CD4-positive, CD25-positive, alpha-beta regulatory T cell (primary cell): ENCODE measurements at regions not wholly inside any gene's neighbourhood (a gene's known extent, or its start where the extent isn't known, plus 50 kb on each side); places are given as distances from the start of the nearest gene placed in this dataset.

Experiments
- ATAC-seq, 2 donors: fragments of 150-1000 bp; cut with Tn5 transposase; one replicate each; pipeline ENCODE4 v1.10.0; 2021; ENCODE audit warnings: low read depth in 2 of 2, moderate number of reproducible peaks in 2 of 2, moderate library complexity in 1 of 2
- DNase-seq, 3 donors: peaks; one replicate each; pipeline versions ENCODE4 v3.0.0 to v3.0.0-alpha.2; 2012 to 2022; ENCODE audit warnings: mixed read lengths in 1 of 3
- H3K27ac ChIP-seq: one replicate; pipeline ENCODE4 v1.7.0; 2013; ENCODE audit warnings: mild to moderate bottlenecking, low read length; ENCODE audit not compliant: insufficient read depth, poor library complexity, severe bottlenecking
- H3K27me3 ChIP-seq: one replicate; pipeline ENCODE4 v1.7.0; 2013; ENCODE audit warnings: low read length; ENCODE audit not compliant: control insufficient read depth, insufficient read depth
- H3K36me3 ChIP-seq: one replicate; pipeline ENCODE4 v1.7.0; 2013; ENCODE audit warnings: mild to moderate bottlenecking, low read length, moderate library complexity; ENCODE audit not compliant: control insufficient read depth, insufficient read depth
- H3K4me1 ChIP-seq: 2 replicates; pipeline ENCODE4 v1.7.0; 2013; ENCODE audit warnings: mild to moderate bottlenecking, low read length; ENCODE audit not compliant: insufficient read depth, control insufficient read depth, poor library complexity, severe bottlenecking
- H3K4me3 ChIP-seq: one replicate; pipeline ENCODE4 v1.7.0; 2013; ENCODE audit warnings: low read depth, mild to moderate bottlenecking, low read length, moderate library complexity
- H3K9me3 ChIP-seq, 2 experiments: 1 replicate in 1 of 2; 2 replicates in 1 of 2; pipeline ENCODE4 v1.7.0; 2013; ENCODE audit warnings: low read length in 2 of 2, mild to moderate bottlenecking in 1 of 2, moderate library complexity in 1 of 2; ENCODE audit not compliant: control insufficient read depth in 2 of 2
- H3K27ac Mint-ChIP-seq, 3 donors: one replicate each; pipeline ENCODE4 v1.8.0; 2020 to 2022; ENCODE audit warnings: mild to moderate bottlenecking in 3 of 3, mixed read lengths in 3 of 3, moderate library complexity in 2 of 3
- H3K27me3 Mint-ChIP-seq: one replicate; pipeline ENCODE4 v1.8.0; 2022; ENCODE audit warnings: mild to moderate bottlenecking, mixed read lengths
- H3K36me3 Mint-ChIP-seq: one replicate; pipeline ENCODE4 v1.8.0; 2020; ENCODE audit warnings: mixed read lengths
- H3K4me1 Mint-ChIP-seq, 4 donors: one replicate each; pipeline ENCODE4 v1.8.0; 2020 to 2022; ENCODE audit warnings: mixed read lengths in 4 of 4, mild to moderate bottlenecking in 1 of 4
- H3K4me3 Mint-ChIP-seq, 4 donors: one replicate each; pipeline ENCODE4 v1.8.0; 2020 to 2022; ENCODE audit warnings: mild to moderate bottlenecking in 4 of 4, mixed read lengths in 4 of 4, moderate library complexity in 3 of 4
- H3K9me3 Mint-ChIP-seq, 7 donors: one replicate each; pipeline ENCODE4 v1.8.0; 2020 to 2022; ENCODE audit warnings: mixed read lengths in 7 of 7, mild to moderate bottlenecking in 3 of 7, moderate library complexity in 2 of 7

DNA sequence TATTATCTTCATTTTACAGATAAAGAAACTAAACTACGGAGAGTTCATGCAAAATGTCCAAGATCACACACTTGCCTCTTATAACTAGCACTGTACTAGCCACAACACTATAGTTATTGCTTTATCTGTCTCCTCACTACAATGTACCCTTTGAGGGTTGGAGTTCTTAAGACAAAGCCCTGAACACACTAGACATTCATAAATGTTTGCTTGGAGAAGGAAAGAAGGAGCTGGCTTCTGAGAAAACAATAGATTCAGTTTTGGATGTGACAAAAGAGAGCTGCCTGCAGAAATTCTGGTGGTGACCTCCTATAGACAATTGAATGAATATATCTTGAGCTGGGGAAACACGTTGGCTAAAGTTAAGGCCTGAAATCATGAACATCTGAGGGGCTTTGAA lies 169.9 kb upstream of the ARHGEF26 start:
- Mint-ChIP-seq H3K4me1 (no peaks in the 10 kb centered on the region), H3K27ac (no peak overlapping the region), H3K27me3 (no peaks in the 10 kb centered on the region), H3K9me3 (peaks cover 0 to 2% (median 0%) of the 10 kb centered on the region in 7 donors), H3K36me3 (no peaks in the 10 kb centered on the region), H3K4me3 (no peak overlapping the region)
- Histone ChIP-seq H3K36me3 (no peaks in the 10 kb centered on the region), H3K9me3 (no peaks in the 10 kb centered on the region), H3K27me3 (no peaks in the 10 kb centered on the region), H3K27ac (no peak overlapping the region), H3K4me1 (no peaks in the 10 kb centered on the region), H3K4me3 (no peak overlapping the region)
- DNase-seq (no peak), ATAC-seq (no peak)

DNA sequence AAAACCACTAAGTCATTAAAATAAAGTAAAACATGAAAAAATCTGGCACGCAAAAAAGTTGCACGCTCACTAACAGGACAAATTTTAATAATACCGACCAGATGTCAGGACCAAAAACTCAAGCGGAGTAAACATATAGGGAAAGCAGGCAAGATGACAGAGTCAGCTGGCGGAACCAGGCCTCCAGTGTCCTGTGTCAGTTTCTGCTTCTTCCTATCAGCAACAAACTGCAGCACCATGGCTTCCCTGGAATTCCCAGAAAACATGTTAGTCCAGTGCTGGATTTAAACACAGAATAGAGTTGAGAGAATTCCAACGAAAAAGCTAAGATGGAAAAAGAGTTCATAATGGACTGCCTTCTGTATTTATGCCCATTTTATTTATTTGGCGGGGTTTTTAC lies 169.1 kb upstream of the ARHGEF26 start:
- H3K9me3 ChIP-seq = no peaks in the 10 kb centered on the region
- no peak overlapping the region for H3K4me3 Mint-ChIP-seq
- no peaks in the 10 kb centered on the region for H3K36me3 Mint-ChIP-seq
- no peaks in the 10 kb centered on the region for H3K4me1 ChIP-seq
- no peaks in the 10 kb centered on the region for H3K4me1 Mint-ChIP-seq
- no peak for ATAC-seq
- H3K27ac ChIP-seq = no peak overlapping the region
- H3K4me3 ChIP-seq = no peak overlapping the region
- no peak for DNase-seq
- no peaks in the 10 kb centered on the region for H3K27me3 Mint-ChIP-seq
- H3K27ac Mint-ChIP-seq = no peak overlapping the region
- no peaks in the 10 kb centered on the region for H3K36me3 ChIP-seq
- H3K9me3 Mint-ChIP-seq = no peaks in the 10 kb centered on the region
- no peaks in the 10 kb centered on the region for H3K27me3 ChIP-seq

DNA sequence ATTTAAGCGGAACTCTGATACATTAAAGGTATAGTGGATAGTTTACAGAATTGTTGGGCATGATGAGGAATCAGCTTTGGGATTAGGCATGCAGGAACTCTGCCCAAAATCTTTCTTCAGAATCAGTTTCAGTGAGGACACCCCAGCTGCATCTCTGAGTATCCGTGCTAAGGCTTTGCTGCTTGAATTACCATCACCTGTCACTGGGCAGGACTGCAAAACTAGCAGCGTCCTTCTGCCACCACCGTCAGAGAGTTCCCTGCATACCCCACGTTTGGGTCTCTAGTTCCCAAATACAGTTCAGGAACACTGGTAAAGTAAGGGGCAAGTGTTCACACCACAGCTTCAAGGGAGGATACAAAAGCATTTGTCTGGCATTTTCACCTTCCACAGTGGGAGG lies 164.6 kb upstream of the ARHGEF26 start:
- no peaks in the 10 kb centered on the region for H3K36me3 Mint-ChIP-seq
- no peaks in the 10 kb centered on the region for H3K27me3 Mint-ChIP-seq
- no peaks in the 10 kb centered on the region for H3K4me1 Mint-ChIP-seq
- no peaks in the 10 kb centered on the region for H3K9me3 ChIP-seq
- H3K9me3 Mint-ChIP-seq = peaks cover 0 to 2% (median 0%) of the 10 kb centered on the region in 7 donors
- DNase-seq = no peak
- H3K4me3 Mint-ChIP-seq = no peak overlapping the region
- ATAC-seq = no peak
- no peaks in the 10 kb centered on the region for H3K4me1 ChIP-seq
- H3K4me3 ChIP-seq = no peak overlapping the region
- H3K27ac Mint-ChIP-seq = no peak overlapping the region
- H3K27me3 ChIP-seq = no peaks in the 10 kb centered on the region
- H3K36me3 ChIP-seq = no peaks in the 10 kb centered on the region
- no peak overlapping the region for H3K27ac ChIP-seq

DNA sequence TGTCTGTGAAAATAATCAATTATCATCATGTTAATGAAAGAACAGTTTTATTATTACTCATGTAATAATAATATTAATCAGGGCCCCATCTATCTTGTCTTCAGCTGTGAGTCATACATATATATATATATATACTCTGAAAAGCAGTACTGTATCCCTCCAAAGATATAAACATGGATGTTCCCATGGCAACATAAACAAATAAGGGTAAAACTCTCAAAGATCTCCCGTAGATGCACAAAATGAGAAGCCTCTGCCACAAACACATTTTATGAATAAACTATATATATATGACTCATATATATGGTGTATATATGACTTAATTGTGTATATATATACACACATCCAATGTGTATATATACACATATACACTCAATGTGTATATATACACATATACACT lies 163.8 kb upstream of the ARHGEF26 start:
- Mint-ChIP-seq H3K27ac (no peak overlapping the region), H3K9me3 (peaks cover 0 to 2% (median 0%) of the 10 kb centered on the region in 7 donors), H3K4me3 (no peak overlapping the region), H3K27me3 (no peaks in the 10 kb centered on the region), H3K4me1 (no peaks in the 10 kb centered on the region), H3K36me3 (no peaks in the 10 kb centered on the region)
- DNase-seq (no peak), ATAC-seq (no peak)
- no peaks in the 10 kb centered on the region for H3K27me3 ChIP-seq
- no peak overlapping the region for H3K27ac ChIP-seq
- no peak overlapping the region for H3K4me3 ChIP-seq
- no peaks in the 10 kb centered on the region for H3K9me3 ChIP-seq
- H3K36me3 ChIP-seq = no peaks in the 10 kb centered on the region
- no peaks in the 10 kb centered on the region for H3K4me1 ChIP-seq

DNA sequence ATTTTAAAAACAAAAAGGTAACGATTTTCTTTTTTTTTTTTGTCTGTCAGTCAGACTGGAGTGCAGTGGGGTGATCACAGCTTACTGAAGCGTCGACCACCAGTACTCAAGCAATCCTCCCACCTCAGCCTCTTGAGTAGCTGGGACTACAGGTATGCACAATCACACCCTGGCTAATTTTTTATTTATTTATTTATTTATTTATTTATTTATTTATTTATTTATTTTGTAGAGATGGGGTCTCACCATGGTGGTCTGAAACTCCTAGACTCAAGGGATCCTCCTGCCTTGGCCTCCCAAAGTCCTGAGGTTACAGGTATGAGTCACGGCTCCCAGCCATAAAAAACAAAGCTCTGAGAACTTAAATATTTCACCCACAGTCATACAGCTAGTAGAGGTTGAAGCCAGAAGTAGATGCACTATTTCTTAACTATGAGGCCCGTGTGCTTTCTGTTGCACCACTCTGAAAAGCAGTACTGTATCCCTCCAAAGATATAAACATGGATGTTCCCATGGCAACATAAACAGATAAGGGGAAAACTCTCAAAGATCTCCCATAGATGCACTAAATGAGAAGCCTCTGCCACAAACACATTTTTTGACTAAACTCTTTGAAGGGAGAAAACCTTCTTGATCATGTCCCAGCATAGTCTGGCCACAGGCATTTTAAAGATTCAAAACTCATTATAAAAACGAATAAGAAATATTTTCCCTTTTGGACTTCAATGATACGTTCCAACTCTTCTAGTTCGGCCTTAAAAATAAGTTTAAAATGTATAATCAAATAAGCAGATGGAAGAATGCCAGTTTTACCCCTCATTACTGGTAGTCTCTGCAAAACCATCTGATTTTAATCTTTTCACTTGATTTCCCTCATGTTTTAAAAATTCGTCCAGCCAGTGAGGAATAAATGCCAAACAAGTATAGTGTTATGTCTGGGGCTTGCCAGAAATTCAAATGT lies 162.3 kb upstream of the ARHGEF26 start:
- H3K36me3 Mint-ChIP-seq = no peaks in the 10 kb centered on the region
- H3K27ac Mint-ChIP-seq = no peak overlapping the region
- ATAC-seq (no peak), DNase-seq (no peak)
- peaks cover 0 to 2% (median 0%) of the 10 kb centered on the region in 7 donors for H3K9me3 Mint-ChIP-seq
- H3K9me3 ChIP-seq = no peaks in the 10 kb centered on the region
- H3K4me3 ChIP-seq = no peak overlapping the region
- H3K27me3 ChIP-seq = no peaks in the 10 kb centered on the region
- H3K4me3 Mint-ChIP-seq = no peak overlapping the region
- H3K4me1 ChIP-seq = no peaks in the 10 kb centered on the region
- no peak overlapping the region for H3K27ac ChIP-seq
- no peaks in the 10 kb centered on the region for H3K27me3 Mint-ChIP-seq
- H3K36me3 ChIP-seq = no peaks in the 10 kb centered on the region
- H3K4me1 Mint-ChIP-seq = no peaks in the 10 kb centered on the region

DNA sequence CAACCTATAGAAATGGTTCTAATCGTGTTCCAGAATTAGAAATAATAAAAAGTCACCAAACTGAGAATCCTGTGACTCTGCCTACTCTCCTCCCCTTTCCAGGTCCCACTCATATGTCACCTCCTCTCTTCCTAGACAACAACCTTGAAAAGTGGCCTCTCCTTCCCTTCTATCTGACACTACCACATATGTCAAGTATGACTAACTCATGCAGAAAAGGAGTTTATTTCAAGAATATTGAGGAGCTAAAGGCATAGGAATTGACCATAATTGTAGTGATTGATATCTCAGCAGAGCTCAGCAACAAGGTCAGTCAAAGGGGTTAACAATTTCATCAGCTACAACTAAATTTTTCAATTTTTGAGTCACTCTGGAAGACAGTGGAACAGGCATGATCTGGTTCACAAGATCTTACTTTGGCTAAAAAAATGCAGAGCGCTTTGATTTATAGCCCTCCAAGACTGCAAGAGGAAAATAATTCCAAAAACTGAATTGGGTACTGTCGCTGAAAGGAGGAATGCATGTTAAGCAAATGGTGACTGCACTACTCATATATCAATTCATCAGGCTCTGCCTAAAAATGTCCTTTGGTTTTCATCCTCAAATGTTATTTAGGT lies 160.6 kb upstream of the ARHGEF26 start:
- ATAC-seq = no peak
- Histone ChIP-seq H3K4me3 (no peak overlapping the region), H3K9me3 (no peaks in the 10 kb centered on the region), H3K27ac (no peak overlapping the region), H3K4me1 (no peaks in the 10 kb centered on the region), H3K27me3 (no peaks in the 10 kb centered on the region), H3K36me3 (no peaks in the 10 kb centered on the region)
- no peak for DNase-seq
- Mint-ChIP-seq H3K27ac (no peak overlapping the region), H3K9me3 (peaks cover 0 to 2% (median 0%) of the 10 kb centered on the region in 7 donors), H3K4me1 (no peaks in the 10 kb centered on the region), H3K36me3 (no peaks in the 10 kb centered on the region), H3K27me3 (no peaks in the 10 kb centered on the region), H3K4me3 (no peak overlapping the region)

DNA sequence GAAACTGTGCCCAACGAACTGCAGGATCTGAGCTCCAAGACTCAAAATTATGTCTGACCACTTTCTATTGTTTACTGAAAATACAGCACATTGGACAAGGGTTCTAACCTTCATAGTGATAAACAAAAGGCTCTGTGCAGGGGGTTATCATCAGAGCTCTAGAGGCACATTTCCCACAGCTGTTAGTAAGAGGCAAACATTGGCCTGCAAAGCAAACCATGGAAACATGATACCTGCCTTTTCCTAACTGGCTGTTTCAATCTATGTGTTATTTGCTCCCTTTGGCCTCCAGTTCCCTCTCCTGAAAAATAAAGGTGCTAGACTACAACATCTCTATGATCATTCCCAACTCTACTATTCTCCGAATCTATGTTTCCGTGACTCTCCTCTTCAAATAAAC lies 159.7 kb upstream of the ARHGEF26 start:
- H3K27ac Mint-ChIP-seq = no peak overlapping the region
- Histone ChIP-seq H3K4me3 (no peak overlapping the region), H3K27ac (no peak overlapping the region), H3K4me1 (no peaks in the 10 kb centered on the region), H3K36me3 (no peaks in the 10 kb centered on the region), H3K9me3 (no peaks in the 10 kb centered on the region), H3K27me3 (no peaks in the 10 kb centered on the region)
- no peaks in the 10 kb centered on the region for H3K27me3 Mint-ChIP-seq
- ATAC-seq = no peak
- no peaks in the 10 kb centered on the region for H3K4me1 Mint-ChIP-seq
- H3K36me3 Mint-ChIP-seq = no peaks in the 10 kb centered on the region
- peaks cover 0 to 2% (median 0%) of the 10 kb centered on the region in 7 donors for H3K9me3 Mint-ChIP-seq
- no peak for DNase-seq
- no peak overlapping the region for H3K4me3 Mint-ChIP-seq

DNA sequence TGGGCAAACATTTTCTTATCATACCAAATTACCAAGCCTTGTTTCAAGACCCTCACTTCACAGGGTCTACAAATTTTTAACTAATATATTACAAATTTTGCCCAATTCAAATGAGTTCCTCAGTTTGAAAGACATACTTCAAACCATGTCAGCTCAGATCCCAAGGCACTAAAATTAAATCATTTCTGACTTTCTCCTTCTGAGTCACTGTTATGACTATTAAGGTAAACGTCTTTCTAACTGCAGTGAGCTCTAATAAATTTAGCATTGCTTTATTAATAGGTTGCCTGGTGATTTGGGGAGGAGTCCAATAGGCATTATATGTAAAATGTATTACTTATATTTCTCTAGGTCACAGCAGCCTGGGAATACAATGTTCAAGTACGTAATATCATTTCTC lies 158.2 kb upstream of the ARHGEF26 start:
- no peaks in the 10 kb centered on the region for H3K4me1 ChIP-seq
- peaks cover 0 to 4% (median 2%) of the 10 kb centered on the region in 7 donors for H3K9me3 Mint-ChIP-seq
- H3K27me3 Mint-ChIP-seq = no peaks in the 10 kb centered on the region
- no peak overlapping the region for H3K27ac ChIP-seq
- H3K36me3 ChIP-seq = no peaks in the 10 kb centered on the region
- no peaks in the 10 kb centered on the region for H3K9me3 ChIP-seq
- ATAC-seq (no peak), DNase-seq (no peak)
- no peaks in the 10 kb centered on the region for H3K36me3 Mint-ChIP-seq
- no peak overlapping the region for H3K4me3 ChIP-seq
- no peaks in the 10 kb centered on the region for H3K27me3 ChIP-seq
- H3K4me1 Mint-ChIP-seq = no peaks in the 10 kb centered on the region
- H3K27ac Mint-ChIP-seq = no peak overlapping the region
- H3K4me3 Mint-ChIP-seq = no peak overlapping the region
